Endothelial cell of umbilical vein (primary cell): ENCODE measurements at regions not wholly inside any gene's neighbourhood (a gene's known extent, or its start where the extent isn't known, plus 50 kb on each side); places are given as distances from the start of the nearest gene placed in this dataset.

Source experiments
- BruUV-seq: library from RNA; stranded (reverse); fragments of 400-500 nt; replicated peaks from 2 replicates; lab custom pipeline; 2021; lab: Mats Ljungman, UMichigan
- CTCF ChIA-PET: fragments of 300-600, 350-600 bp; sonication (Branson Sonifier 250); formaldehyde crosslinking; loops from one replicate; lab custom pipeline; 2021; ENCODE audit warnings: antibody characterized with exemption, inconsistent platforms; lab: Charles Lee
- POLR2A ChIA-PET: fragments of 300-600, 350-600 bp; sonication (Branson Sonifier 250); formaldehyde crosslinking; loops from one replicate; lab custom pipeline; 2021; ENCODE audit warnings: antibody characterized with exemption, inconsistent platforms; lab: Charles Lee
- DNase-seq: peaks from one replicate; pipeline ENCODE4 v3.0.0-alpha.2; 2011; ENCODE audit warnings: low read depth, low spot score
- FAIRE-seq: peaks from 2 replicates; lab custom pipeline; 2011; peaks lifted over from hg19 to GRCh38; lab: Jason Lieb, UNC
- H2AFZ ChIP-seq: 2 replicates; pipeline ENCODE4 v1.6.0; 2012; ENCODE audit warnings: low read depth, low read length, control low read depth, inconsistent platforms
- H3K27ac ChIP-seq: 2 replicates; pipeline ENCODE4 v1.5.1; 2011; ENCODE audit warnings: low read depth, mild to moderate bottlenecking, control low read depth, low read length, moderate library complexity; ENCODE audit not compliant: insufficient read depth
- H3K27me3 ChIP-seq, 2 experiments: 2 replicates each; pipeline versions ENCODE4 v1.6.0 to v1.6.1; 2011; ENCODE audit warnings: low read length in 2 of 2, mixed read lengths in 1 of 2; ENCODE audit not compliant: control insufficient read depth in 2 of 2, insufficient read depth in 2 of 2
- H3K36me3 ChIP-seq, 2 experiments: 2 replicates in 1 of 2; 3 replicates in 1 of 2; pipeline ENCODE4 v1.5.1; 2011; ENCODE audit warnings: low read length in 2 of 2, mild to moderate bottlenecking in 1 of 2, moderate library complexity in 1 of 2; ENCODE audit not compliant: control insufficient read depth in 2 of 2, insufficient read depth in 2 of 2; ENCODE audit errors: extremely low read depth in 1 of 2
- H3K4me1 ChIP-seq: 3 replicates; pipeline ENCODE4 v1.5.1; 2011; ENCODE audit warnings: mild to moderate bottlenecking, low read length; ENCODE audit not compliant: control insufficient read depth, insufficient read depth; ENCODE audit errors: extremely low read depth
- H3K4me2 ChIP-seq: 2 replicates; pipeline ENCODE4 v1.6.1; 2011; ENCODE audit warnings: low read length, control low read depth, mixed read lengths; ENCODE audit not compliant: insufficient read depth
- H3K4me3 ChIP-seq, 3 experiments: fragments of 200-600 bp in 1 of 3; sonication (generic), shearing (Covaris generic) in 1 of 3; replicated peaks in 1 of 3; 2 replicates each; pipeline ENCODE4 v1.5.1; 2011 to 2016; ENCODE audit warnings: control low read depth in 3 of 3, low read length in 3 of 3, mild to moderate bottlenecking in 2 of 3, inconsistent platforms in 1 of 3, low read depth in 1 of 3, moderate library complexity in 1 of 3; ENCODE audit not compliant: insufficient read depth in 1 of 3
- H3K79me2 ChIP-seq: 2 replicates; pipeline ENCODE4 v1.6.0; 2012; ENCODE audit warnings: low read length, inconsistent platforms; ENCODE audit not compliant: control insufficient read depth, insufficient read depth
- H3K9ac ChIP-seq: replicated peaks from 2 replicates; pipeline ENCODE3; 2011; ENCODE audit warnings: low read length, control low read depth; ENCODE audit not compliant: insufficient read depth; ENCODE audit errors: extremely low read depth
- H3K9me1 ChIP-seq: replicated peaks from 3 replicates; pipeline ENCODE4 v1.6.0; 2011; ENCODE audit warnings: mild to moderate bottlenecking, low read length; ENCODE audit not compliant: control insufficient read depth, insufficient read depth; ENCODE audit errors: extremely low read depth
- H3K9me3 ChIP-seq: replicated peaks from 2 replicates; pipeline ENCODE4 v1.5.1; 2012; ENCODE audit warnings: low read length, inconsistent platforms; ENCODE audit not compliant: control insufficient read depth, insufficient read depth
- H4K20me1 ChIP-seq: replicated peaks from 2 replicates; pipeline ENCODE3; 2011; ENCODE audit warnings: mild to moderate bottlenecking, low read length; ENCODE audit not compliant: control insufficient read depth, insufficient read depth; ENCODE audit errors: extremely low read depth
- CTCF ChIP-seq, 2 donors: IDR thresholded peaks; 1 replicate in 1 of 2; 2 replicates in 1 of 2; pipeline ENCODE4 v1.5.1; 2011; ENCODE audit warnings: low read length in 2 of 2, mild to moderate bottlenecking in 2 of 2, moderate library complexity in 2 of 2, control low read depth in 1 of 2, inconsistent platforms in 1 of 2, low read depth in 1 of 2; ENCODE audit not compliant: insufficient read depth in 1 of 2; ENCODE audit errors: extremely low read depth in 1 of 2
- EZH2 ChIP-seq: IDR thresholded peaks from 2 replicates; pipeline ENCODE4 v1.6.1; 2012; ENCODE audit warnings: borderline replicate concordance, low read depth, mild to moderate bottlenecking, moderate library complexity, low read length, inconsistent platforms; ENCODE audit not compliant: severe bottlenecking
- FOS ChIP-seq: IDR thresholded peaks from 2 replicates; pipeline ENCODE4 v1.6.1; 2011; ENCODE audit warnings: mild to moderate bottlenecking, low read length, moderate library complexity, borderline replicate concordance; ENCODE audit not compliant: insufficient read depth
- GATA2 ChIP-seq: IDR thresholded peaks from 2 replicates; pipeline ENCODE4 v1.7.0; 2011; ENCODE audit warnings: low read depth, mild to moderate bottlenecking, moderate library complexity, mixed read lengths, low read length; ENCODE audit not compliant: insufficient read length, insufficient read depth
- JUN ChIP-seq: IDR thresholded peaks from 2 replicates; pipeline ENCODE4 v1.6.1; 2011; ENCODE audit warnings: borderline replicate concordance, low read depth; ENCODE audit not compliant: insufficient read length, insufficient read depth
- MAX ChIP-seq: IDR thresholded peaks from 2 replicates; pipeline ENCODE4 v1.6.1; 2011; ENCODE audit not compliant: insufficient read depth, insufficient read length
- MYC ChIP-seq: IDR thresholded peaks from one replicate; pipeline ENCODE4 v1.6.1; 2011; ENCODE audit warnings: mild to moderate bottlenecking, low read depth, low read length
- POLR2A ChIP-seq: IDR thresholded peaks from 2 replicates; pipeline ENCODE4 v1.6.1; 2012; ENCODE audit warnings: low read depth, mild to moderate bottlenecking, control low read depth, low read length
- POLR2AphosphoS5 ChIP-seq: IDR thresholded peaks from 2 replicates; pipeline ENCODE4 v1.6.1; 2012; ENCODE audit warnings: low read depth, mild to moderate bottlenecking, control low read depth, low read length, moderate library complexity; ENCODE audit not compliant: insufficient read depth
- dilution Hi-C: fragments of 300-500 bp; cut with MboI; formaldehyde crosslinking; loops from one replicate; pipeline ENCODE4 v1.15.0; 2019; ENCODE audit warnings: low sequenced_read_pairs; ENCODE audit not compliant: extremely low pct_ligation_motif_present
- intact Hi-C: fragments of 100-400 bp; cut with micrococcal nuclease; formaldehyde crosslinking; loops from one replicate; pipeline ENCODE4 v1.10.0; 2022

- no peak overlapping the region for H2AFZ ChIP-seq
- dilution Hi-C loops = no loop called here
- no peak overlapping the region for H3K27ac ChIP-seq
- no peaks in the 10 kb centered on the region for H3K9me1 ChIP-seq
- no TSS peak for BruUV-seq
- DNase-seq = no peak
- intact Hi-C loops = no loop called here
- no peak overlapping the region for H3K4me3 ChIP-seq
- no peaks in the 10 kb centered on the region for H3K4me1 ChIP-seq
- no peaks in the 10 kb centered on the region for H4K20me1 ChIP-seq
- H3K36me3 ChIP-seq = no peaks in the 10 kb centered on the region
- ChIA-PET POLR2A (no interaction called here), CTCF (no interaction called here)
- H3K9me3 ChIP-seq = no peaks in the 10 kb centered on the region
- TF ChIP-seq FOS (no peak), MYC (no peak), POLR2AphosphoS5 (no peak), EZH2 (no peak), JUN (no peak), POLR2A (no peak), MAX (no peak), GATA2 (no peak), CTCF (IDR thresholded peaks at IDR 0.05; ENCODE audit: extremely low read depth in 1 of 2, insufficient read depth in 1 of 2, low read depth in 1 of 2, low read length in 2 of 2) (no peak)
- H3K9ac ChIP-seq = no peak overlapping the region
- no peaks in the 10 kb centered on the region for H3K79me2 ChIP-seq
- H3K4me2 ChIP-seq = no peak overlapping the region
- no peaks in the 10 kb centered on the region for H3K27me3 ChIP-seq
- FAIRE-seq = no peak
These were observed 224.9 kb upstream of the BOD1L1 start for GRCh38 chr4:13852411-13852810.
